Common myeloid progenitor, CD34-positive (primary cell): ENCODE measurements at regions not wholly inside any gene's neighbourhood (a gene's known extent, or its start where the extent isn't known, plus 50 kb on each side); places are given as distances from the start of the nearest gene placed in this dataset.

Source experiments
- CTCF ChIA-PET: fragments of 350-600 bp; sonication (Branson Sonifier 250); formaldehyde crosslinking; loops from one replicate; lab custom pipeline; 2021; ENCODE audit warnings: antibody characterized with exemption; lab: Charles Lee
- POLR2A ChIA-PET: fragments of 350-600 bp; sonication (Branson Sonifier 250); formaldehyde crosslinking; loops from one replicate; lab custom pipeline; 2021; ENCODE audit warnings: antibody characterized with exemption; lab: Charles Lee
- DNase-seq, 3 donors: peaks; one replicate each; pipeline versions ENCODE4 v3.0.0 to v3.0.0-alpha.2; 2013
- H3K27ac ChIP-seq, 2 experiments: 1 replicate in 1 of 2; 2 replicates in 1 of 2; pipeline ENCODE4 v1.7.0; 2013; ENCODE audit warnings: inconsistent platforms in 2 of 2, low read length in 2 of 2, mild to moderate bottlenecking in 2 of 2, low read depth in 1 of 2, moderate library complexity in 1 of 2; ENCODE audit not compliant: severe bottlenecking in 2 of 2, insufficient read depth in 1 of 2, poor library complexity in 1 of 2
- H3K27me3 ChIP-seq, 5 experiments: replicated peaks in 2 of 5; 1 replicate in 3 of 5; 2 replicates in 2 of 5; pipeline versions ENCODE4 v1.6.1 to v1.7.0; 2013; ENCODE audit warnings: low read length in 4 of 5, mild to moderate bottlenecking in 2 of 5, moderate library complexity in 2 of 5, inconsistent platforms in 1 of 5; ENCODE audit not compliant: insufficient read depth in 5 of 5, control insufficient read depth in 4 of 5
- H3K36me3 ChIP-seq, 4 experiments: 1 replicate in 2 of 4; 2 replicates in 2 of 4; pipeline versions ENCODE4 v1.6.1 to v1.7.0; 2013; ENCODE audit warnings: low read length in 3 of 4, control low read depth in 1 of 4, mild to moderate bottlenecking in 1 of 4; ENCODE audit not compliant: control insufficient read depth in 4 of 4, insufficient read depth in 4 of 4
- H3K4me1 ChIP-seq, 4 experiments: 1 replicate in 3 of 4; 2 replicates in 1 of 4; pipeline versions ENCODE4 v1.6.1 to v1.7.1; 2013; ENCODE audit warnings: low read length in 3 of 4, mild to moderate bottlenecking in 3 of 4, control low read depth in 1 of 4, inconsistent platforms in 1 of 4, moderate library complexity in 1 of 4; ENCODE audit not compliant: control insufficient read depth in 4 of 4, insufficient read depth in 4 of 4; ENCODE audit errors: control extremely low read depth in 1 of 4
- H3K4me3 ChIP-seq, 7 experiments: 1 replicate in 4 of 7; 2 replicates in 3 of 7; pipeline versions ENCODE4 v1.5.1 to v1.7.0; 2013; ENCODE audit warnings: mild to moderate bottlenecking in 7 of 7, low read length in 6 of 7, moderate library complexity in 6 of 7, inconsistent platforms in 2 of 7, low read depth in 2 of 7, control low read depth in 1 of 7; ENCODE audit not compliant: insufficient read depth in 4 of 7, control insufficient read depth in 1 of 7; ENCODE audit errors: extremely low read depth in 1 of 7
- H3K9me3 ChIP-seq, 5 experiments: 1 replicate in 4 of 5; 2 replicates in 1 of 5; pipeline versions ENCODE4 v1.6.1 to v1.7.1; 2013; ENCODE audit warnings: low read length in 4 of 5, mild to moderate bottlenecking in 2 of 5, inconsistent platforms in 1 of 5, low read depth in 1 of 5, moderate library complexity in 1 of 5; ENCODE audit not compliant: control insufficient read depth in 4 of 5, insufficient read depth in 2 of 5; ENCODE audit errors: control extremely low read depth in 1 of 5
- WGBS: methylation state at CpG from one replicate; pipeline ENCODE4 v1.1.5; 2013; ENCODE audit not compliant: insufficient coverage; 5-methylcytosine and 5-hydroxymethylcytosine counted together

GRCh38 chr4:120158841-120159463 lies 92.3 kb upstream of the MAD2L1 start:
- Histone ChIP-seq H3K36me3 (no peaks in the 10 kb centered on the region), H3K27me3 (peaks cover 0 to 6% (median 0%) of the 10 kb centered on the region in 5 experiments), H3K4me1 (no peaks in the 10 kb centered on the region), H3K4me3 (no peak overlapping the region), H3K9me3 (no peaks in the 10 kb centered on the region), H3K27ac (no peak overlapping the region)
- POLR2A ChIA-PET, result no interaction called here
- no CpG with 5 or more reads among the region's 3 CpGs for WGBS
- CTCF ChIA-PET, result no interaction called here
- DNase-seq, result no peak

- no peak for DNase-seq
Measured at GRCh38 chr4:120158046-120158445, 91.4 kb upstream of the MAD2L1 start.

GRCh38 chr4:120156120-120156718 lies 89.6 kb upstream of the MAD2L1 start:
- POLR2A ChIA-PET, result no interaction called here
- CTCF ChIA-PET, result interaction anchor here (0.8 to 1.6 kb wide), 7 partner anchors 12 to 941 kb away, joined by 3 to 5 read pairs (median 3); no protein-coding TSS in a partner anchor

More at GRCh38 chr4:120158046-120158445, 91.4 kb upstream of the MAD2L1 start:
- no peaks in the 10 kb centered on the region for H3K4me1 ChIP-seq
- H3K4me3 ChIP-seq, result no peak overlapping the region
- H3K27ac ChIP-seq, result no peak overlapping the region
- 60% methylated on average over 1 of the region's 2 CpGs for WGBS
- POLR2A ChIA-PET, result no interaction called here
- H3K9me3 ChIP-seq, result no peaks in the 10 kb centered on the region
- no peaks in the 10 kb centered on the region for H3K36me3 ChIP-seq
- H3K27me3 ChIP-seq, result peaks cover 0 to 6% (median 0%) of the 10 kb centered on the region in 5 experiments
- CTCF ChIA-PET, result interaction anchor here (1.2 kb wide), 1 partner anchor 15 kb away, joined by 4 read pairs; no protein-coding TSS in a partner anchor

GRCh38 chr4:120155287-120155686 lies 88.6 kb upstream of the MAD2L1 start:
- no peak overlapping the region for H3K27ac ChIP-seq
- no peaks in the 10 kb centered on the region for H3K9me3 ChIP-seq
- no peaks in the 10 kb centered on the region for H3K36me3 ChIP-seq
- DNase-seq, result no peak
- H3K27me3 ChIP-seq, result peaks cover 0 to 4% (median 0%) of the 10 kb centered on the region in 5 experiments
- POLR2A ChIA-PET, result no interaction called here
- WGBS, result 33% methylated on average over 1 of the region's 3 CpGs
- H3K4me1 ChIP-seq, result no peaks in the 10 kb centered on the region
- CTCF ChIA-PET, result interaction anchor here (0.7 to 1.6 kb wide), 13 partner anchors 14 to 1577 kb away, joined by 3 to 5 read pairs (median 3); no protein-coding TSS in a partner anchor
- no peak overlapping the region for H3K4me3 ChIP-seq

More at GRCh38 chr4:120156120-120156718, 89.6 kb upstream of the MAD2L1 start:
- peak; percentile 78 to 92 (median 84) for DNase-seq
- Histone ChIP-seq H3K4me1 (no peaks in the 10 kb centered on the region), H3K4me3 (no peak overlapping the region), H3K27ac (no peak overlapping the region), H3K27me3 (peaks cover 0 to 4% (median 0%) of the 10 kb centered on the region in 5 experiments), H3K36me3 (no peaks in the 10 kb centered on the region), H3K9me3 (no peaks in the 10 kb centered on the region)
- WGBS, result 0% methylated on average over 1 of the region's 5 CpGs

- DNase-seq, result no peak
- Histone ChIP-seq H3K27me3 (no peaks in the 10 kb centered on the region), H3K4me1 (no peaks in the 10 kb centered on the region), H3K4me3 (no peak overlapping the region), H3K36me3 (no peaks in the 10 kb centered on the region), H3K9me3 (no peaks in the 10 kb centered on the region), H3K27ac (no peak overlapping the region)
- ChIA-PET CTCF (no interaction called here), POLR2A (no interaction called here)
- 100% methylated on average over 2 of the region's 3 CpGs for WGBS
Measured at GRCh38 chr4:120144634-120145033, 78.0 kb upstream of the MAD2L1 start.

GRCh38 chr4:120144041-120144440 lies 77.4 kb upstream of the MAD2L1 start:
- WGBS, result 75% methylated on average over 4 of the region's 5 CpGs
- Histone ChIP-seq H3K36me3 (no peaks in the 10 kb centered on the region), H3K4me1 (no peaks in the 10 kb centered on the region), H3K9me3 (no peaks in the 10 kb centered on the region), H3K27ac (no peak overlapping the region), H3K27me3 (no peaks in the 10 kb centered on the region), H3K4me3 (no peak overlapping the region)
- POLR2A ChIA-PET, result no interaction called here
- CTCF ChIA-PET, result no interaction called here
- DNase-seq, result no peak

- no peak overlapping the region for H3K27ac ChIP-seq
- no peaks in the 10 kb centered on the region for H3K36me3 ChIP-seq
- DNase-seq, result no peak
- no peaks in the 10 kb centered on the region for H3K9me3 ChIP-seq
- H3K4me1 ChIP-seq, result peaks cover 0 to 3% (median 0%) of the 10 kb centered on the region in 4 experiments
- POLR2A ChIA-PET, result no interaction called here
- no peaks in the 10 kb centered on the region for H3K27me3 ChIP-seq
- H3K4me3 ChIP-seq, result no peak overlapping the region
- CTCF ChIA-PET, result no interaction called here
Measured at GRCh38 chr4:120139392-120139791, 72.7 kb upstream of the MAD2L1 start.
